HG02642 (cell line): ENCODE measurements at regions not wholly inside any gene's neighbourhood (a gene's known extent, or its start where the extent isn't known, plus 50 kb on each side); places are given as distances from the start of the nearest gene placed in this dataset.

Experiments
- ATAC-seq: cut with Tn5 transposase; IDR thresholded peaks from one replicate; pipeline ENCODE4 v1.9.1; 2021; ENCODE audit warnings: mild to moderate bottlenecking; ENCODE audit not compliant: unreplicated experiment, poor library complexity

GRCh38 chr20:11301699-11302098, 616.0 kb upstream of the BTBD3 start:
- ATAC-seq: no peak

- no peak for ATAC-seq
Observed at GRCh38 chr20:11302436-11302835, 615.3 kb upstream of the BTBD3 start.

- no peak for ATAC-seq
Observed at GRCh38 chr20:11304795-11305194, 612.9 kb upstream of the BTBD3 start.

GRCh38 chr20:11305406-11305805, 612.3 kb upstream of the BTBD3 start:
- ATAC-seq: no peak

- no peak for ATAC-seq
Observed at GRCh38 chr20:11311659-11312224, 606.0 kb upstream of the BTBD3 start.

GRCh38 chr20:11315525-11315924, 602.2 kb upstream of the BTBD3 start:
- no peak for ATAC-seq

GRCh38 chr20:11316244-11316643, 601.4 kb upstream of the BTBD3 start:
- ATAC-seq: no peak

GRCh38 chr20:11320033-11320432, 597.7 kb upstream of the BTBD3 start:
- no peak for ATAC-seq

GRCh38 chr20:11323816-11324215, 593.9 kb upstream of the BTBD3 start:
- no peak for ATAC-seq

- ATAC-seq: no peak
Observed at GRCh38 chr20:11324990-11325389, 592.7 kb upstream of the BTBD3 start.

GRCh38 chr20:11328839-11329238, 588.9 kb upstream of the BTBD3 start:
- no peak for ATAC-seq

GRCh38 chr20:11329271-11329670, 588.4 kb upstream of the BTBD3 start:
- no peak for ATAC-seq

- ATAC-seq: no peak
Observed at GRCh38 chr20:11331096-11331495, 586.6 kb upstream of the BTBD3 start.

- no peak for ATAC-seq
Observed at GRCh38 chr20:11332381-11332780, 585.3 kb upstream of the BTBD3 start.

GRCh38 chr20:11333634-11334033, 584.1 kb upstream of the BTBD3 start:
- no peak for ATAC-seq

- ATAC-seq: no peak
Observed at GRCh38 chr20:11337361-11338130, 580.1 kb upstream of the BTBD3 start.

- no peak for ATAC-seq
Observed at GRCh38 chr20:11338496-11339306, 579.0 kb upstream of the BTBD3 start.

- ATAC-seq: no peak
Observed at GRCh38 chr20:11344939-11345338, 572.8 kb upstream of the BTBD3 start.

GRCh38 chr20:11347738-11348137, 570.0 kb upstream of the BTBD3 start:
- ATAC-seq: no peak

GRCh38 chr20:11350126-11351005, 567.3 kb upstream of the BTBD3 start:
- no peak for ATAC-seq
